ENCODE measurements at regions not wholly inside any gene's neighbourhood (a gene's known extent, or its start where the extent isn't known, plus 50 kb on each side); places are given as distances from the start of the nearest gene placed in this dataset.

DNA sequence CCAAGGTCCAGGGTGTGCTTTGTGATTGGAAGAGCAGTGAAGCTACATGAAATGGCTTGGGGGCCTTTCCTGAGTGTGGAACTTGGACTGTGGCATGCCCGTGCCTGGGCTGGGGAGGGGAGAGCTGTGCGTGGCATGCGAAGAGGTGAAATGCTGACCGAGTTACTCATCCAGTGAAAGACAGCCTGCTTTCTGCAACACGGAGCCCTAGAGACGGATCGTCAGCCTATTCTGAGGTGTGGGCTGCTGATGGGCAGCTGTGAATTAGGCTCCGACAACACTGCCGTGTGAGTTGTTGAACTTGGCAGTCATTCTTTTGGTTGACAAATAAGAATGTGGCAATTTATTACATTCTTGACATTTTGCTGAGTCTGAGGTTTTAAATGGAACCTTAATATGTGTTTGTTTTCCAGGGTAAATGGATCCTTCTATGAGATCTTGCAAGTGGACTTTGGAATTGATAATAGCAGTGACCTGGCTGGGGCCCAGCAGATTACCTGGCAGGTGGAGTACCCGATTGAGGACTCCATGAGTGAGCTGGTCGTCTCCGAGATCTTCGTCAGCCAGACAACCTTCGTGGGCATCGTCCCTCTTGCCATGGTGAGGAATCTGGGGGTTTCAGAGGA, 453.9 kb downstream of the AACS start:
- Histone ChIP-seq H3K4me3 (ENCODE audit: control extremely low read depth in 1 of 5, extremely low read depth in 1 of 5, insufficient read depth in 1 of 5, low read depth in 2 of 5, low read length in 4 of 5) (no peak overlapping the region), H3K27ac (ENCODE audit: low read length in 2 of 2) (no peak overlapping the region), H3K4me2 (replicated peaks; ENCODE audit: low read depth, low read length, poor library complexity, severe bottlenecking) (no peak overlapping the region), H4K20me1 (ENCODE audit: control insufficient read depth, insufficient read depth, low read length, poor library complexity, severe bottlenecking) (no peaks in the 10 kb centered on the region), H3K79me2 (ENCODE audit: control insufficient read depth, insufficient read depth, low read length) (no peaks in the 10 kb centered on the region), H3K9ac (ENCODE audit: low read length) (no peak overlapping the region), H3K36me3 (replicated peaks in 1 of 2; ENCODE audit: control extremely low read depth in 1 of 2, control insufficient read depth in 1 of 2, extremely low read depth in 1 of 2, insufficient read depth in 2 of 2, low read length in 1 of 2) (no peaks in the 10 kb centered on the region), H3K9me3 (ENCODE audit: control extremely low read depth in 1 of 3, control insufficient read depth in 2 of 3, insufficient read depth in 1 of 3, low read length in 2 of 3) (peaks cover 0 to 26% (median 4%) of the 10 kb centered on the region in 3 donors), H3K4me1 (ENCODE audit: control insufficient read depth in 2 of 2, insufficient read depth in 2 of 2, low read length in 2 of 2) (no peaks in the 10 kb centered on the region), H3K27me3 (replicated peaks in 1 of 4; ENCODE audit: control extremely low read depth in 1 of 4, control insufficient read depth in 3 of 4, insufficient read depth in 4 of 4, low read length in 3 of 4) (no peaks in the 10 kb centered on the region), H2AFZ (ENCODE audit: insufficient read depth, low read depth, low read length, poor library complexity, severe bottlenecking) (no peak overlapping the region)
- no peak overlapping the region for H3K27ac Mint-ChIP-seq
- H3K4me1 Mint-ChIP-seq: no peaks in the 10 kb centered on the region
- no peak overlapping the region for H3K4me3 Mint-ChIP-seq
- no peak for TF ChIP-seq EZH2 (IDR thresholded peaks at IDR 0.05; ENCODE audit: borderline replicate concordance, insufficient read depth, low read depth, low read length, poor library complexity, severe bottlenecking)
- TF ChIP-seq, protein P1, sequence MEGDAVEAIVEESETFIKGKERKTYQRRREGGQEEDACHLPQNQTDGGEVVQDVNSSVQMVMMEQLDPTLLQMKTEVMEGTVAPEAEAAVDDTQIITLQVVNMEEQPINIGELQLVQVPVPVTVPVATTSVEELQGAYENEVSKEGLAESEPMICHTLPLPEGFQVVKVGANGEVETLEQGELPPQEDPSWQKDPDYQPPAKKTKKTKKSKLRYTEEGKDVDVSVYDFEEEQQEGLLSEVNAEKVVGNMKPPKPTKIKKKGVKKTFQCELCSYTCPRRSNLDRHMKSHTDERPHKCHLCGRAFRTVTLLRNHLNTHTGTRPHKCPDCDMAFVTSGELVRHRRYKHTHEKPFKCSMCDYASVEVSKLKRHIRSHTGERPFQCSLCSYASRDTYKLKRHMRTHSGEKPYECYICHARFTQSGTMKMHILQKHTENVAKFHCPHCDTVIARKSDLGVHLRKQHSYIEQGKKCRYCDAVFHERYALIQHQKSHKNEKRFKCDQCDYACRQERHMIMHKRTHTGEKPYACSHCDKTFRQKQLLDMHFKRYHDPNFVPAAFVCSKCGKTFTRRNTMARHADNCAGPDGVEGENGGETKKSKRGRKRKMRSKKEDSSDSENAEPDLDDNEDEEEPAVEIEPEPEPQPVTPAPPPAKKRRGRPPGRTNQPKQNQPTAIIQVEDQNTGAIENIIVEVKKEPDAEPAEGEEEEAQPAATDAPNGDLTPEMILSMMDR (IDR thresholded peaks at IDR 0.05): no peak
- intact Hi-C loops (cut with micrococcal nuclease): no loop called here
- H3K9me3 Mint-ChIP-seq (ENCODE audit: insufficient read depth): peaks cover 13% of the 10 kb centered on the region
- no peak for ATAC-seq (ENCODE audit: low read depth)
- ChIA-PET POLR2A (no interaction called here), CTCF (no interaction called here)
- no peaks in the 10 kb centered on the region for H3K27me3 Mint-ChIP-seq
- 91% methylated on average over 15 of the region's 15 CpGs for WGBS (ENCODE audit: insufficient coverage)
- no peak for DNase-seq

DNA sequence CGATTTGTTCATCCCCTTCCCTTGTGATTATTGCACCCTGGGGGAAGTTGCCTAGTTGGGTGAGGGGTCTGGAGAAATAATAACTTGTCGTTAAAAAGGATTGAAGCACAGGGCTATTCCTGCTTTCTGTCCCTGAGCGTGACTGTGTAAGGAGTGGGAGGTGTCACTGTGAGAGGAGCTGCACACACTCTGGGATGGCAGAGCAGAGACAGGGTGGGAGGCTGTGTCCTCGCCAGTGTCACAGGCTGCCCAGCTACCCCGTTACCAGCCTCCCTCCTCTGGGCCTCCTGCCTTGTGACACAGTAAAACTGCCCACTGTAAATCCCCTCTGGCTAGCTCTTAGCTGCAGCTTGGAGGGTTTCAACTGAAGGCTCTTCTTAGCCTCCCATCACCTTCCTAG, 460.6 kb downstream of the AACS start:
- Histone ChIP-seq H3K27ac (ENCODE audit: low read length in 2 of 2) (no peak overlapping the region), H3K4me2 (replicated peaks; ENCODE audit: low read depth, low read length, poor library complexity, severe bottlenecking) (no peak overlapping the region), H3K36me3 (replicated peaks in 1 of 2; ENCODE audit: control extremely low read depth in 1 of 2, control insufficient read depth in 1 of 2, extremely low read depth in 1 of 2, insufficient read depth in 2 of 2, low read length in 1 of 2) (no peaks in the 10 kb centered on the region), H4K20me1 (ENCODE audit: control insufficient read depth, insufficient read depth, low read length, poor library complexity, severe bottlenecking) (no peaks in the 10 kb centered on the region), H2AFZ (ENCODE audit: insufficient read depth, low read depth, low read length, poor library complexity, severe bottlenecking) (no peak overlapping the region), H3K27me3 (replicated peaks in 1 of 4; ENCODE audit: control extremely low read depth in 1 of 4, control insufficient read depth in 3 of 4, insufficient read depth in 4 of 4, low read length in 3 of 4) (no peaks in the 10 kb centered on the region), H3K79me2 (ENCODE audit: control insufficient read depth, insufficient read depth, low read length) (no peaks in the 10 kb centered on the region), H3K9ac (ENCODE audit: low read length) (no peak overlapping the region), H3K4me1 (ENCODE audit: control insufficient read depth in 2 of 2, insufficient read depth in 2 of 2, low read length in 2 of 2) (no peaks in the 10 kb centered on the region), H3K4me3 (ENCODE audit: control extremely low read depth in 1 of 5, extremely low read depth in 1 of 5, insufficient read depth in 1 of 5, low read depth in 2 of 5, low read length in 4 of 5) (no peak overlapping the region), H3K9me3 (ENCODE audit: control extremely low read depth in 1 of 3, control insufficient read depth in 2 of 3, insufficient read depth in 1 of 3, low read length in 2 of 3) (peaks cover 0 to 29% (median 4%) of the 10 kb centered on the region in 3 donors)
- Mint-ChIP-seq H3K27ac (no peak overlapping the region), H3K4me3 (no peak overlapping the region), H3K27me3 (peaks cover 3% of the 10 kb centered on the region), H3K4me1 (no peaks in the 10 kb centered on the region), H3K9me3 (ENCODE audit: insufficient read depth) (peaks cover 16% of the 10 kb centered on the region)
- POLR2A ChIA-PET: no interaction called here
- ATAC-seq (ENCODE audit: low read depth) (no peak), DNase-seq (no peak)
- intact Hi-C loops (cut with micrococcal nuclease): no loop called here
- no peak for TF ChIP-seq EZH2 (IDR thresholded peaks at IDR 0.05; ENCODE audit: borderline replicate concordance, insufficient read depth, low read depth, low read length, poor library complexity, severe bottlenecking)
- TF ChIP-seq, protein P1 (IDR thresholded peaks at IDR 0.05): no peak
- WGBS (ENCODE audit: insufficient coverage): 85% methylated on average over 3 of the region's 5 CpGs
- CTCF ChIA-PET: no interaction called here

Measured in B cell (primary cell).